Thoracic aorta (tissue), 2 donors: ENCODE measurements at regions not wholly inside any gene's neighbourhood (a gene's known extent, or its start where the extent isn't known, plus 50 kb on each side); places are given as distances from the start of the nearest gene placed in this dataset.
"Not testable (repeated sequence)": the region's sequence is repeated elsewhere in the genome, so short reads cannot be mapped to it uniquely, and the experiment has no call there.

Experiments used
- ATAC-seq: fragments of 150-250 bp; one replicate; pipeline ENCODE4 v1.8.0; 2017; ENCODE audit warnings: low read depth; ENCODE audit not compliant: insufficient number of reproducible peaks, low FRiP score
- DNase-seq: peaks from one replicate; pipeline ENCODE4 v3.0.0-alpha.2; 2020; ENCODE audit warnings: low spot score
- H3K27ac ChIP-seq, 2 donors: fragments of 200-600 bp; sonication (generic); 1 replicate in 1 of 2; 2 replicates in 1 of 2; pipeline ENCODE4 v1.5.1; 2016; ENCODE audit warnings: mild to moderate bottlenecking in 2 of 2, moderate library complexity in 2 of 2
- H3K27me3 ChIP-seq: fragments of 200-600 bp; sonication (generic); replicated peaks from 2 replicates; pipeline ENCODE4 v1.6.0; 2016; ENCODE audit warnings: mild to moderate bottlenecking; ENCODE audit not compliant: insufficient read depth
- H3K36me3 ChIP-seq: fragments of 200-600 bp; sonication (generic); one replicate; pipeline ENCODE4 v1.5.1; 2016
- H3K4me1 ChIP-seq, 2 donors: fragments of 200-600 bp; sonication (generic); 1 replicate in 1 of 2; 2 replicates in 1 of 2; pipeline versions ENCODE4 v1.5.1 to v1.6.0; 2016; ENCODE audit warnings: low read depth in 2 of 2, mild to moderate bottlenecking in 1 of 2; ENCODE audit not compliant: control insufficient read depth in 1 of 2
- H3K4me3 ChIP-seq: fragments of 200-600 bp; sonication (generic); 2 replicates; pipeline ENCODE4 v1.5.1; 2016; ENCODE audit warnings: mild to moderate bottlenecking
- H3K9me3 ChIP-seq: fragments of 200-600 bp; sonication (generic); 2 replicates; pipeline ENCODE4 v1.5.1; 2016
- CTCF ChIP-seq: fragments of 200-600 bp; sonication (generic); IDR thresholded peaks from one replicate; pipeline ENCODE4 v1.5.1; 2019; ENCODE audit warnings: antibody characterized with exemption

GRCh38 chr10:93127642-93128215 lies 54.0 kb downstream of the CYP26A1 start:
- H3K4me3 ChIP-seq, ATAC-seq, H3K36me3 ChIP-seq, H3K9me3 ChIP-seq, H3K27me3 ChIP-seq, H3K4me1 ChIP-seq, DNase-seq, H3K27ac ChIP-seq: not testable (repeated sequence)

GRCh38 chr10:93131986-93132385 lies 58.3 kb downstream of the CYP26A1 start:
- no peak overlapping the region for H3K27ac ChIP-seq
- H3K27me3 ChIP-seq = no peaks in the 10 kb centered on the region
- H3K36me3 ChIP-seq = no peaks in the 10 kb centered on the region
- ATAC-seq (no peak), DNase-seq (no peak)
- no peak overlapping the region for H3K4me3 ChIP-seq
- no peak for TF ChIP-seq CTCF
- no peaks in the 10 kb centered on the region for H3K4me1 ChIP-seq
- no peaks in the 10 kb centered on the region for H3K9me3 ChIP-seq

- Histone ChIP-seq H3K36me3 (no peaks in the 10 kb centered on the region), H3K27ac (no peak overlapping the region), H3K9me3 (no peaks in the 10 kb centered on the region), H3K4me1 (no peaks in the 10 kb centered on the region), H3K4me3 (no peak overlapping the region), H3K27me3 (no peaks in the 10 kb centered on the region)
- ATAC-seq (no peak), DNase-seq (no peak)
- no peak for TF ChIP-seq CTCF
Measured at GRCh38 chr10:93138113-93138870, 64.6 kb downstream of the CYP26A1 start.

GRCh38 chr10:93139059-93139655 lies 65.5 kb downstream of the CYP26A1 start:
- H3K4me3 ChIP-seq = no peak overlapping the region
- TF ChIP-seq CTCF = no peak
- no peak overlapping the region for H3K27ac ChIP-seq
- ATAC-seq (no peak), DNase-seq (no peak)
- no peaks in the 10 kb centered on the region for H3K4me1 ChIP-seq
- H3K27me3 ChIP-seq = no peaks in the 10 kb centered on the region
- no peaks in the 10 kb centered on the region for H3K9me3 ChIP-seq
- H3K36me3 ChIP-seq = no peaks in the 10 kb centered on the region

- Histone ChIP-seq H3K27me3 (no peaks in the 10 kb centered on the region), H3K27ac (no peak overlapping the region), H3K4me3 (no peak overlapping the region), H3K9me3 (no peaks in the 10 kb centered on the region), H3K36me3 (no peaks in the 10 kb centered on the region), H3K4me1 (no peaks in the 10 kb centered on the region)
- no peak for ATAC-seq
- no peak for DNase-seq
- no peak for TF ChIP-seq CTCF
Measured at GRCh38 chr10:93142534-93142933, 68.8 kb downstream of the CYP26A1 start.
